GM12872 (cell line): ENCODE measurements at regions not wholly inside any gene's neighbourhood (a gene's known extent, or its start where the extent isn't known, plus 50 kb on each side); places are given as distances from the start of the nearest gene placed in this dataset.

ENCODE experiments used
- TF ChIP-seq, protein P1 (sequence below): IDR thresholded peaks from 3 replicates; pipeline ENCODE4 v1.5.1; 2011; ENCODE audit warnings: low read depth, mild to moderate bottlenecking, low read length, moderate library complexity; ENCODE audit not compliant: insufficient read depth

GRCh38 chr10:69750011-69750373, 51.7 kb upstream of the COL13A1 start:
- TF ChIP-seq, protein P1, sequence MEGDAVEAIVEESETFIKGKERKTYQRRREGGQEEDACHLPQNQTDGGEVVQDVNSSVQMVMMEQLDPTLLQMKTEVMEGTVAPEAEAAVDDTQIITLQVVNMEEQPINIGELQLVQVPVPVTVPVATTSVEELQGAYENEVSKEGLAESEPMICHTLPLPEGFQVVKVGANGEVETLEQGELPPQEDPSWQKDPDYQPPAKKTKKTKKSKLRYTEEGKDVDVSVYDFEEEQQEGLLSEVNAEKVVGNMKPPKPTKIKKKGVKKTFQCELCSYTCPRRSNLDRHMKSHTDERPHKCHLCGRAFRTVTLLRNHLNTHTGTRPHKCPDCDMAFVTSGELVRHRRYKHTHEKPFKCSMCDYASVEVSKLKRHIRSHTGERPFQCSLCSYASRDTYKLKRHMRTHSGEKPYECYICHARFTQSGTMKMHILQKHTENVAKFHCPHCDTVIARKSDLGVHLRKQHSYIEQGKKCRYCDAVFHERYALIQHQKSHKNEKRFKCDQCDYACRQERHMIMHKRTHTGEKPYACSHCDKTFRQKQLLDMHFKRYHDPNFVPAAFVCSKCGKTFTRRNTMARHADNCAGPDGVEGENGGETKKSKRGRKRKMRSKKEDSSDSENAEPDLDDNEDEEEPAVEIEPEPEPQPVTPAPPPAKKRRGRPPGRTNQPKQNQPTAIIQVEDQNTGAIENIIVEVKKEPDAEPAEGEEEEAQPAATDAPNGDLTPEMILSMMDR, result no peak

- TF ChIP-seq, protein P1, result no peak
These were observed 51.0 kb upstream of the COL13A1 start for GRCh38 chr10:69750725-69751124.

GRCh38 chr10:69751214-69751613, 50.5 kb upstream of the COL13A1 start:
- TF ChIP-seq, protein P1, result no peak
